MM.1S (cell line): ENCODE measurements at regions not wholly inside any gene's neighbourhood (a gene's known extent, or its start where the extent isn't known, plus 50 kb on each side); places are given as distances from the start of the nearest gene placed in this dataset.

Source experiments
- DNase-seq: peaks from one replicate; pipeline ENCODE4 v3.0.0-alpha.2; 2015
- H2AFZ ChIP-seq: fragments of 300-600 bp; sonication (generic); 2 replicates; pipeline ENCODE4 v1.6.0; 2016; ENCODE audit warnings: antibody characterized with exemption, low read length
- H3F3A ChIP-seq: fragments of 300-600 bp; sonication (generic); 2 replicates; pipeline ENCODE4 v1.6.1; 2016; ENCODE audit warnings: mild to moderate bottlenecking, antibody characterized with exemption, low read length, moderate library complexity, mixed read lengths; ENCODE audit not compliant: insufficient read depth
- H3K27ac ChIP-seq: fragments of 300-600 bp; sonication (generic); 2 replicates; pipeline ENCODE4 v1.5.1; 2016; ENCODE audit warnings: mild to moderate bottlenecking, low read length
- H3K27me3 ChIP-seq: fragments of 300-600 bp; sonication (generic); replicated peaks from 2 replicates; pipeline ENCODE4 v1.6.0; 2016; ENCODE audit warnings: low read length; ENCODE audit not compliant: insufficient read depth
- H3K36me3 ChIP-seq: fragments of 300-600 bp; sonication (generic); replicated peaks from 2 replicates; pipeline ENCODE4 v1.6.1; 2016; ENCODE audit warnings: mild to moderate bottlenecking, low read length, mixed read lengths; ENCODE audit not compliant: insufficient read depth
- H3K4me1 ChIP-seq: fragments of 300-600 bp; sonication (generic); 2 replicates; pipeline ENCODE4 v1.6.1; 2016; ENCODE audit warnings: low read length, mixed read lengths
- H3K4me2 ChIP-seq: fragments of 300-600 bp; sonication (generic); 2 replicates; pipeline ENCODE4 v1.6.0; 2016; ENCODE audit warnings: low read depth, low read length
- H3K4me3 ChIP-seq: fragments of 300-600 bp; sonication (generic); 2 replicates; pipeline ENCODE4 v1.5.1; 2016; ENCODE audit warnings: low read length, mixed read lengths
- H3K79me2 ChIP-seq: fragments of 300-600 bp; sonication (generic); 2 replicates; pipeline ENCODE4 v1.6.1; 2016; ENCODE audit warnings: mixed run types, low read length, mixed read lengths
- H3K9ac ChIP-seq: fragments of 300-600 bp; sonication (generic); 2 replicates; pipeline ENCODE4 v1.6.1; 2016; ENCODE audit warnings: low read length, mixed read lengths
- H3K9me2 ChIP-seq: fragments of 300-600 bp; sonication (generic); replicated peaks from 2 replicates; pipeline ENCODE4 v1.6.1; 2016; ENCODE audit warnings: mild to moderate bottlenecking, low read length, mixed read lengths; ENCODE audit not compliant: insufficient read depth
- H3K9me3 ChIP-seq: fragments of 300-600 bp; sonication (generic); replicated peaks from 2 replicates; pipeline ENCODE4 v1.6.1; 2016; ENCODE audit warnings: mild to moderate bottlenecking, low read length, mixed read lengths; ENCODE audit not compliant: insufficient read depth
- H4K20me1 ChIP-seq: fragments of 300-600 bp; sonication (generic); 2 replicates; pipeline ENCODE4 v1.6.1; 2016; ENCODE audit warnings: mild to moderate bottlenecking, low read length, moderate library complexity, mixed read lengths; ENCODE audit not compliant: insufficient read depth
- EZH2 ChIP-seq: fragments of 300-600 bp; sonication (generic); optimal IDR thresholded peaks from 2 replicates; pipeline ENCODE3; 2017; ENCODE audit warnings: low read depth, mild to moderate bottlenecking, antibody characterized with exemption, low read length, mixed read lengths
- EZH2phosphoT487 ChIP-seq: fragments of 300-600 bp; sonication (generic); IDR thresholded peaks from 2 replicates; pipeline ENCODE4 v1.6.1; 2018; ENCODE audit warnings: antibody characterized with exemption, low read length
- TF ChIP-seq, protein P1 (sequence below): fragments of 300-600 bp; sonication (generic); IDR thresholded peaks from 2 replicates; pipeline ENCODE4 v1.5.1; 2016; ENCODE audit warnings: antibody characterized with exemption, low read length, mixed read lengths

DNA sequence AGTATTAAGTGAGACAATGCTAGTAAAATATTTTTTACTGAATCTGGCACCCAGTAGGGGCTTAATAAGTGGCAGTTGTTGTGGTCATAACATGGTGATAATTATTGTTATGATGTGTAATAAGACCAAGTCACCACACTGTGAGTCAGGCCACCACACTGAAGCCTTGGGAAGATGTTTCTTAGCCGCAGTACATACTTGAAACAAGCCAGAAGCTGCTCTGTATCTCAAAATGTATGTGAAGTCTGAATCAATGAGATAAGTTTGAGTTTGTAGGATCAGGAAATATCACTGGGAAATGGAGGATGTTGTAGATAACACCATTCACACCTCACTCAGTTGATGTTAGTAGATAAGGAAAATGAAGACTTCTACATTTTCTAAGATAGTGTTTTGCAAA lies 51.3 kb upstream of the PTPN3 start:
- no peaks in the 10 kb centered on the region for H3K9me3 ChIP-seq
- no peaks in the 10 kb centered on the region for H3K79me2 ChIP-seq
- H2AFZ ChIP-seq = no peak overlapping the region
- no peaks in the 10 kb centered on the region for H3K4me1 ChIP-seq
- TF ChIP-seq EZH2phosphoT487 (no peak), EZH2 (no peak)
- TF ChIP-seq, protein P1, sequence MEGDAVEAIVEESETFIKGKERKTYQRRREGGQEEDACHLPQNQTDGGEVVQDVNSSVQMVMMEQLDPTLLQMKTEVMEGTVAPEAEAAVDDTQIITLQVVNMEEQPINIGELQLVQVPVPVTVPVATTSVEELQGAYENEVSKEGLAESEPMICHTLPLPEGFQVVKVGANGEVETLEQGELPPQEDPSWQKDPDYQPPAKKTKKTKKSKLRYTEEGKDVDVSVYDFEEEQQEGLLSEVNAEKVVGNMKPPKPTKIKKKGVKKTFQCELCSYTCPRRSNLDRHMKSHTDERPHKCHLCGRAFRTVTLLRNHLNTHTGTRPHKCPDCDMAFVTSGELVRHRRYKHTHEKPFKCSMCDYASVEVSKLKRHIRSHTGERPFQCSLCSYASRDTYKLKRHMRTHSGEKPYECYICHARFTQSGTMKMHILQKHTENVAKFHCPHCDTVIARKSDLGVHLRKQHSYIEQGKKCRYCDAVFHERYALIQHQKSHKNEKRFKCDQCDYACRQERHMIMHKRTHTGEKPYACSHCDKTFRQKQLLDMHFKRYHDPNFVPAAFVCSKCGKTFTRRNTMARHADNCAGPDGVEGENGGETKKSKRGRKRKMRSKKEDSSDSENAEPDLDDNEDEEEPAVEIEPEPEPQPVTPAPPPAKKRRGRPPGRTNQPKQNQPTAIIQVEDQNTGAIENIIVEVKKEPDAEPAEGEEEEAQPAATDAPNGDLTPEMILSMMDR = no peak
- H3K4me2 ChIP-seq = no peak overlapping the region
- no peak overlapping the region for H3K9ac ChIP-seq
- no peak overlapping the region for H3K4me3 ChIP-seq
- no peaks in the 10 kb centered on the region for H3K9me2 ChIP-seq
- no peaks in the 10 kb centered on the region for H3K27me3 ChIP-seq
- DNase-seq = no peak
- H4K20me1 ChIP-seq = no peaks in the 10 kb centered on the region
- H3F3A ChIP-seq = no peaks in the 10 kb centered on the region
- H3K36me3 ChIP-seq = no peaks in the 10 kb centered on the region
- H3K27ac ChIP-seq = no peak overlapping the region

DNA sequence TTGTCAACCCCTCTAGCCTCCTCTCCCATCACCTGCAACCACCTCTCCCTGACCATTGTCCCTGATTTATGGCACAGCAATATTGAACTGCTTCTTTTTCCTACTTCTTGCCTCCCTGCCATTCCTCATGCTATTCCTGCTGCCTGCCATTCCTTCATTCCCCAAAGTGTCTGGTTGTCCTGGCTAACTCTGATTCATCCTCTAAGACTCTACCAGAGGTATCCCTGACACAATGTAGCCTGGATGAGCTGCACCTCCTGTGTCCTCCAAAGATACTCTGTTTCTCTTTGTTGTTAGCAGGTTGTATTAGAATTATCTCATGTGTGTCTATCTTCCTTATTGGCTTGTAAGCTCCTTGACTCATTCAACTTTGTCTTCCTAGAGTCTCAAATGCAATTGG lies 53.5 kb upstream of the PTPN3 start:
- DNase-seq = no peak
- H3K9ac ChIP-seq = no peak overlapping the region
- H3K4me2 ChIP-seq = no peak overlapping the region
- H3K79me2 ChIP-seq = no peaks in the 10 kb centered on the region
- no peaks in the 10 kb centered on the region for H4K20me1 ChIP-seq
- no peaks in the 10 kb centered on the region for H3F3A ChIP-seq
- no peak overlapping the region for H2AFZ ChIP-seq
- H3K27me3 ChIP-seq = no peaks in the 10 kb centered on the region
- TF ChIP-seq, protein P1 = no peak
- TF ChIP-seq EZH2 = no peak
- TF ChIP-seq EZH2phosphoT487 = no peak
- no peaks in the 10 kb centered on the region for H3K9me2 ChIP-seq
- H3K36me3 ChIP-seq = no peaks in the 10 kb centered on the region
- no peaks in the 10 kb centered on the region for H3K4me1 ChIP-seq
- H3K27ac ChIP-seq = no peak overlapping the region
- no peak overlapping the region for H3K4me3 ChIP-seq
- no peaks in the 10 kb centered on the region for H3K9me3 ChIP-seq

DNA sequence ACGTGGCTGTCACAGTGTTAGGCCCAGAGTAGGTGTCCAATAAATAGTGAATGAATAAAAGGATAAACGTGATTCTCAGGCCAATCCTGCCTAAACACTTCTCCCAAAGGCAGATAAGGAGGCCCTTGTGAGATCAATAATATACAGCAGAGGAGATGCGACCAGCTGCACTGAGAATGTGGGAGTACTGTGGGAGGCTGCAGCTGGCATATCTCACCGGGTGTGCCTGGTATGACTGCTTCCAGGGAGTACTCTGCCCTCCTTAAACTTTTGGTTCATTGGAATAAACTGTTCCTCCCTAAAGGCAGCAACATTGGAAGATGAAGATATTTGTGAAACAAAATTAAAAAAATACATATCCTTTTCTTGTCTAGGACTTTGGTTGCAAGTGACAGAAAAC lies 57.1 kb upstream of the PTPN3 start:
- Histone ChIP-seq H3K79me2 (no peaks in the 10 kb centered on the region), H3K9me3 (no peaks in the 10 kb centered on the region), H3K9me2 (no peaks in the 10 kb centered on the region), H3K27ac (no peak overlapping the region), H2AFZ (no peak overlapping the region), H3K4me3 (no peak overlapping the region), H3K4me2 (no peak overlapping the region), H3K4me1 (no peaks in the 10 kb centered on the region), H3K9ac (no peak overlapping the region), H3K27me3 (no peaks in the 10 kb centered on the region), H3K36me3 (no peaks in the 10 kb centered on the region), H4K20me1 (no peaks in the 10 kb centered on the region), H3F3A (no peaks in the 10 kb centered on the region)
- TF ChIP-seq, protein P1 = no peak
- TF ChIP-seq EZH2phosphoT487 (no peak), EZH2 (no peak)
- no peak for DNase-seq
